A673 (cell line): ENCODE measurements at regions not wholly inside any gene's neighbourhood (a gene's known extent, or its start where the extent isn't known, plus 50 kb on each side); places are given as distances from the start of the nearest gene placed in this dataset.

Source experiments
- BruUV-seq: library from RNA; stranded (reverse); fragments of 400-500 nt; replicated peaks from 2 replicates; lab custom pipeline; 2021; lab: Mats Ljungman, UMichigan
- CTCF ChIA-PET: fragments of 300-600 bp; sonication (Branson Sonifier 250); formaldehyde crosslinking; loops from one replicate; lab custom pipeline; 2022; ENCODE audit warnings: antibody characterized with exemption; lab: Charles Lee
- POLR2A ChIA-PET: fragments of 300-600 bp; sonication (Branson Sonifier 250); formaldehyde crosslinking; loops from one replicate; lab custom pipeline; 2022; ENCODE audit warnings: antibody characterized with exemption; ENCODE audit not compliant: low non-redundant PET; lab: Charles Lee
- DNase-seq: peaks from one replicate; pipeline ENCODE4 v3.0.0-alpha.2; 2015; ENCODE audit warnings: low spot score
- H3K27ac ChIP-seq: fragments of 200-600 bp; sonication (generic); 2 replicates; pipeline ENCODE4 v1.5.1; 2016; ENCODE audit warnings: mixed run types, low read depth, mild to moderate bottlenecking, mixed read lengths, antibody characterized with exemption, low read length; ENCODE audit not compliant: poor library complexity, severe bottlenecking
- H3K27me3 ChIP-seq: fragments of 200-600 bp; sonication (generic); replicated peaks from 2 replicates; pipeline ENCODE4 v1.6.1; 2017; ENCODE audit warnings: mixed run types, low read depth, mild to moderate bottlenecking, mixed read lengths, antibody characterized with exemption, low read length; ENCODE audit not compliant: insufficient read depth, poor library complexity
- H3K36me3 ChIP-seq: fragments of 200-600 bp; sonication (generic); 2 replicates; pipeline ENCODE4 v1.6.1; 2016; ENCODE audit warnings: mixed run types, mild to moderate bottlenecking, mixed read lengths, antibody characterized with exemption, low read length; ENCODE audit not compliant: insufficient read depth, poor library complexity, severe bottlenecking
- H3K4me1 ChIP-seq: fragments of 200-600 bp; sonication (generic); 2 replicates; pipeline ENCODE4 v1.6.1; 2017; ENCODE audit warnings: mixed run types, mild to moderate bottlenecking, mixed read lengths, antibody characterized with exemption, low read length; ENCODE audit not compliant: insufficient read depth, poor library complexity, severe bottlenecking
- H3K4me3 ChIP-seq: fragments of 200-600 bp; sonication (generic); 2 replicates; pipeline ENCODE4 v1.5.1; 2016; ENCODE audit warnings: low read depth, mixed run types, mild to moderate bottlenecking, mixed read lengths, low read length; ENCODE audit not compliant: poor library complexity, severe bottlenecking
- H3K9me3 ChIP-seq: fragments of 200-600 bp; sonication (generic); 2 replicates; pipeline ENCODE4 v1.6.1; 2016; ENCODE audit warnings: mixed run types, low read depth, mild to moderate bottlenecking, mixed read lengths, antibody characterized with exemption, low read length; ENCODE audit not compliant: poor library complexity, severe bottlenecking
- CTCF ChIP-seq: fragments of 300-800, 200-600 bp; sonication (generic); conservative IDR thresholded peaks from 2 replicates; pipeline ENCODE4 v1.5.1; 2017; ENCODE audit warnings: low read depth, mild to moderate bottlenecking, antibody characterized with exemption, low read length, moderate library complexity, mixed read lengths
- EZH2 ChIP-seq: fragments of 200-600 bp; sonication (generic); IDR thresholded peaks from 2 replicates; pipeline ENCODE4 v1.6.1; 2017; ENCODE audit warnings: borderline replicate concordance, low read depth, mild to moderate bottlenecking, mixed read lengths, antibody characterized with exemption, low read length; ENCODE audit not compliant: poor library complexity, severe bottlenecking
- intact Hi-C: fragments of 100-400 bp; cut with micrococcal nuclease; formaldehyde crosslinking; loops from one replicate; pipeline ENCODE4 v1.10.0; 2022; ENCODE audit not compliant: unreplicated experiment

GRCh38 chr2:207304761-207305160 lies 139.0 kb upstream of the KLF7 start:
- TF ChIP-seq CTCF (no peak), EZH2 (no peak)
- no peak for DNase-seq
- POLR2A ChIA-PET = no interaction called here

GRCh38 chr2:207308519-207309224 lies 142.9 kb upstream of the KLF7 start:
- BruUV-seq = no TSS peak
- Histone ChIP-seq H3K27ac (no peak overlapping the region), H3K4me3 (no peak overlapping the region), H3K4me1 (no peaks in the 10 kb centered on the region), H3K27me3 (no peaks in the 10 kb centered on the region), H3K9me3 (no peaks in the 10 kb centered on the region), H3K36me3 (no peaks in the 10 kb centered on the region)
- ChIA-PET CTCF (no interaction called here), POLR2A (no interaction called here)
- intact Hi-C loops = no loop called here
- no peak for DNase-seq
- TF ChIP-seq EZH2 = no peak
- no peak for TF ChIP-seq CTCF

More at GRCh38 chr2:207304761-207305160, 139.0 kb upstream of the KLF7 start:
- H3K27me3 ChIP-seq = peaks cover 4% of the 10 kb centered on the region
- H3K4me1 ChIP-seq = no peaks in the 10 kb centered on the region
- CTCF ChIA-PET = no interaction called here
- H3K4me3 ChIP-seq = no peak overlapping the region
- no peaks in the 10 kb centered on the region for H3K36me3 ChIP-seq
- no TSS peak for BruUV-seq
- intact Hi-C loops = no loop called here
- no peak overlapping the region for H3K27ac ChIP-seq
- H3K9me3 ChIP-seq = no peaks in the 10 kb centered on the region

- TF ChIP-seq CTCF (no peak), EZH2 (no peak)
- Histone ChIP-seq H3K27me3 (no peaks in the 10 kb centered on the region), H3K4me3 (no peak overlapping the region), H3K27ac (no peak overlapping the region), H3K9me3 (no peaks in the 10 kb centered on the region), H3K36me3 (no peaks in the 10 kb centered on the region), H3K4me1 (no peaks in the 10 kb centered on the region)
- peak; percentile 19 for DNase-seq
- POLR2A ChIA-PET = no interaction called here
- BruUV-seq = no TSS peak
- intact Hi-C loops = no loop called here
- CTCF ChIA-PET = no interaction called here
Measured at GRCh38 chr2:207311316-207312005, 145.7 kb upstream of the KLF7 start.
